Stimulated activated CD4-positive, alpha-beta T cell treated with anti-CD3 and anti-CD28 coated beads, Interleukin-1b, Interleukin-23, amount 100 ng/mL, for 48 hours (primary cell): ENCODE measurements at regions not wholly inside any gene's neighbourhood (a gene's known extent, or its start where the extent isn't known, plus 50 kb on each side); places are given as distances from the start of the nearest gene placed in this dataset.

Source experiments
- DNase-seq: peaks from one replicate; pipeline ENCODE4 v3.0.0-alpha.2; 2020

DNA sequence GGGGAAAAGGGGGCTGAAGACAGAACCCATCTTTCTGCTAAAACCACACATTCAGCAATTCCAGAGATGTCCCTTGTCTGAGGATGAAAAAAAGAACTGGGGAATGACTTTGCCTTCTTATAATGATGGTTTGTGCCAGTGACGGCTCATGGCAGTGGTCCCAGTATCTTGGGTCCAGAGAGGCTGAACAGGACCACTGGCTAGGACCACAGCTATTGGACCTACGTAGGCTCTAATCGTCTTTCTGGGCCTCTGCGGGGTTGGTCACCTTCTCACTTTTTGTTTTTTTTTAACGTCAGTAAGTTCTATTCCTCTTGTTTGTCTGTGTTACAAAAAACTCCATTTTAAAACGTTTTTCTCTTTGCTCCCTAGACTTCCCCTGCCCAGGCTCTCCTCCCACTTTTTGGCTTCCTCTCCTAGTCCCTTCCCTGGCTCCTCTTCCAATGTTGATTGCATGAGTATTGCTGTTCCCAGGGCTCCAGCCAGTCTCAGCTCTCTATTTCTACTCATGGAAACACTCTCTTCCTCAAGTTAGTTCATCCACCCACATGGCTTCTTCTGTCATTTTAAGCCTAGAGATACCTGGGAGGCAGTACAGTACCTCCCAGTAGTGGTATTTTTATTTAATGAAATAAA, 52.6 kb upstream of the STX18 start:
- DNase-seq = no peak

DNA sequence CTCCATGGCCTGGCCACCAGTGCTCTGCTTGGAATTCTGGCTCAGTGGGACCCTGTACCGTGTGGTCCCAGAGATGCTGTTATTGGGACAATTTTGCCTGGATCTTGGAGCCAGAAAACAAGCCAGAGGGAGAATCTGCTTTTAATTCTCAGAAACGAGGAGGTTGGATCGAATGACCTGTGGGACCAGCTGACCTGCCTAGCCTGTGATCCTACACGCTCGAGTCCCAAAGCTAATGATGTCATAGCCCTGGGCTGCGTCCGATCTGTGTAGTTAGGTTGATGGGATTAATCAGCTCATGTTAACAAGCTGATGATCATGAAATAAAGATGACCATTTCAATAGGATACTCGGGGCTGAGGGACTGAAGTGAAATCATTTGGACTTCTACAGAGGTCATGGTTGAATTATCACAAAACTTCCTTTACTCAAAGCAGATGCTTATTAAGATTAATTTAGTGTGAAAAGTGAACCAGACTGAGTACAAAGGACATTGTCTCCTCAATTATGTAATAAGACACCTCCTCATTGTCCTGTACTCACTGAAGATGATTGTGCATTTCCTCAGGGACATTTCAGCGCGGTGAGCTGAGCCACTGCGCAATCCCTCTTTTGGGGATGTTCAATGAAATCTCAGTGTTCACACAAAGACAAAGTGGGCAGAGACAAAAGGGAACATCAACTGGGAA, 51.9 kb upstream of the STX18 start:
- no peak for DNase-seq

GRCh38 chr4:4592414-4592813, 50.6 kb upstream of the STX18 start:
- DNase-seq = no peak
